ENCODE measurements at regions not wholly inside any gene's neighbourhood (a gene's known extent, or its start where the extent isn't known, plus 50 kb on each side); places are given as distances from the start of the nearest gene placed in this dataset.
"Not testable (repeated sequence)": the region's sequence is repeated elsewhere in the genome, so short reads cannot be mapped to it uniquely, and the experiment has no call there.

- POLR2A ChIA-PET, result no interaction called here
Measured at GRCh38 chrX:120727452-120727851, 97.6 kb upstream of the C1GALT1C1 start.

GRCh38 chrX:120726294-120726693 is 96.4 kb upstream of the C1GALT1C1 start:
- H3K36me3 ChIP-seq (ENCODE audit: control insufficient read depth in 2 of 3, insufficient read depth in 3 of 3, low read length in 3 of 3), result no peaks in the 10 kb centered on the region
- no peaks in the 10 kb centered on the region for H3K36me3 Mint-ChIP-seq
- H3K27ac ChIP-seq (ENCODE audit: low read depth, low read length), result no peak overlapping the region
- peaks cover 0 to 5% (median 0%) of the 10 kb centered on the region in 7 donors for H3K4me1 Mint-ChIP-seq
- no peak overlapping the region for H3K4me3 Mint-ChIP-seq
- H3K9me3 Mint-ChIP-seq, result peaks cover 0 to 8% (median 2%) of the 10 kb centered on the region in 11 donors
- no peaks in the 10 kb centered on the region for H3K9me3 ChIP-seq (ENCODE audit: control insufficient read depth in 2 of 3, low read length in 3 of 3)
- no peak for DNase-seq
- no peaks in the 10 kb centered on the region for H3K4me1 ChIP-seq (ENCODE audit: control insufficient read depth in 2 of 2, insufficient read depth in 2 of 2, low read length in 2 of 2)
- H3K27me3 ChIP-seq (ENCODE audit: control insufficient read depth in 2 of 2, insufficient read depth in 2 of 2, low read length in 2 of 2), result no peaks in the 10 kb centered on the region
- peak; percentile 41 for ATAC-seq
- ChIA-PET CTCF (no interaction called here), POLR2A (no interaction called here)
- H3K27ac Mint-ChIP-seq, result no peak overlapping the region
- no peak overlapping the region for H3K4me3 ChIP-seq (ENCODE audit: low read length)
- H3K27me3 Mint-ChIP-seq, result no peaks in the 10 kb centered on the region
- intact Hi-C loops (cut with micrococcal nuclease), result no loop called here

More at GRCh38 chrX:120727452-120727851, 97.6 kb upstream of the C1GALT1C1 start:
- DNase-seq (no peak), ATAC-seq (no peak)
- intact Hi-C loops (cut with micrococcal nuclease), result no loop called here
- H3K4me3 Mint-ChIP-seq, result no peak overlapping the region
- CTCF ChIA-PET, result no interaction called here
- Histone ChIP-seq H3K4me1 (ENCODE audit: control insufficient read depth in 2 of 2, insufficient read depth in 2 of 2, low read length in 2 of 2) (no peaks in the 10 kb centered on the region), H3K27me3 (ENCODE audit: control insufficient read depth in 2 of 2, insufficient read depth in 2 of 2, low read length in 2 of 2) (no peaks in the 10 kb centered on the region), H3K36me3 (ENCODE audit: control insufficient read depth in 2 of 3, insufficient read depth in 3 of 3, low read length in 3 of 3) (no peaks in the 10 kb centered on the region), H3K4me3 (ENCODE audit: low read length) (no peak overlapping the region), H3K9me3 (ENCODE audit: control insufficient read depth in 2 of 3, low read length in 3 of 3) (no peaks in the 10 kb centered on the region), H3K27ac (ENCODE audit: low read depth, low read length) (no peak overlapping the region)
- H3K4me1 Mint-ChIP-seq, result peaks cover 0 to 5% (median 0%) of the 10 kb centered on the region in 7 donors
- no peaks in the 10 kb centered on the region for H3K36me3 Mint-ChIP-seq
- no peaks in the 10 kb centered on the region for H3K27me3 Mint-ChIP-seq
- H3K27ac Mint-ChIP-seq, result no peak overlapping the region
- peaks cover 0 to 4% (median 0%) of the 10 kb centered on the region in 11 donors for H3K9me3 Mint-ChIP-seq

GRCh38 chrX:120725874-120726273 is 96.0 kb upstream of the C1GALT1C1 start:
- Mint-ChIP-seq H3K27me3 (no peaks in the 10 kb centered on the region), H3K4me1 (peaks cover 0 to 5% (median 0%) of the 10 kb centered on the region in 7 donors), H3K4me3 (no peak overlapping the region), H3K27ac (no peak overlapping the region), H3K9me3 (peaks cover 0 to 10% (median 2%) of the 10 kb centered on the region in 11 donors), H3K36me3 (no peaks in the 10 kb centered on the region)
- Histone ChIP-seq H3K9me3 (ENCODE audit: control insufficient read depth in 2 of 3, low read length in 3 of 3) (no peaks in the 10 kb centered on the region), H3K36me3 (ENCODE audit: control insufficient read depth in 2 of 3, insufficient read depth in 3 of 3, low read length in 3 of 3) (no peaks in the 10 kb centered on the region), H3K27ac (ENCODE audit: low read depth, low read length) (no peak overlapping the region), H3K4me3 (ENCODE audit: low read length) (no peak overlapping the region), H3K27me3 (ENCODE audit: control insufficient read depth in 2 of 2, insufficient read depth in 2 of 2, low read length in 2 of 2) (no peaks in the 10 kb centered on the region), H3K4me1 (ENCODE audit: control insufficient read depth in 2 of 2, insufficient read depth in 2 of 2, low read length in 2 of 2) (no peaks in the 10 kb centered on the region)
- ChIA-PET POLR2A (no interaction called here), CTCF (no interaction called here)
- no peak for ATAC-seq
- no peak for DNase-seq
- intact Hi-C loops (cut with micrococcal nuclease), result no loop called here

GRCh38 chrX:120719622-120720021 is 89.8 kb upstream of the C1GALT1C1 start:
- CTCF ChIA-PET, result no interaction called here
- peaks cover 0 to 2% (median 0%) of the 10 kb centered on the region in 7 donors for H3K4me1 Mint-ChIP-seq

GRCh38 chrX:120718969-120719368 is 89.1 kb upstream of the C1GALT1C1 start:
- Mint-ChIP-seq H3K4me1 (peaks cover 0 to 2% (median 0%) of the 10 kb centered on the region in 7 donors), H3K9me3 (peaks cover 0 to 10% (median 0%) of the 10 kb centered on the region in 11 donors), H3K27me3 (no peaks in the 10 kb centered on the region), H3K27ac (no peak overlapping the region), H3K36me3 (no peaks in the 10 kb centered on the region), H3K4me3 (no peak overlapping the region)
- no peaks in the 10 kb centered on the region for H3K27me3 ChIP-seq (ENCODE audit: control insufficient read depth in 2 of 2, insufficient read depth in 2 of 2, low read length in 2 of 2)
- no peak overlapping the region for H3K4me3 ChIP-seq (ENCODE audit: low read length)
- intact Hi-C loops (cut with micrococcal nuclease), result no loop called here
- DNase-seq (no peak), ATAC-seq (no peak)
- no peaks in the 10 kb centered on the region for H3K36me3 ChIP-seq (ENCODE audit: control insufficient read depth in 2 of 3, insufficient read depth in 3 of 3, low read length in 3 of 3)
- ChIA-PET CTCF (no interaction called here), POLR2A (no interaction called here)
- no peak overlapping the region for H3K27ac ChIP-seq (ENCODE audit: low read depth, low read length)
- no peaks in the 10 kb centered on the region for H3K4me1 ChIP-seq (ENCODE audit: control insufficient read depth in 2 of 2, insufficient read depth in 2 of 2, low read length in 2 of 2)
- H3K9me3 ChIP-seq (ENCODE audit: control insufficient read depth in 2 of 3, low read length in 3 of 3), result no peaks in the 10 kb centered on the region

More at GRCh38 chrX:120719622-120720021, 89.8 kb upstream of the C1GALT1C1 start:
- Mint-ChIP-seq H3K27me3 (no peaks in the 10 kb centered on the region), H3K27ac (no peak overlapping the region), H3K36me3 (no peaks in the 10 kb centered on the region), H3K4me3 (no peak overlapping the region), H3K9me3 (peaks cover 0 to 10% (median 0%) of the 10 kb centered on the region in 11 donors)
- ATAC-seq (no peak), DNase-seq (no peak)
- intact Hi-C loops (cut with micrococcal nuclease), result no loop called here
- no peaks in the 10 kb centered on the region for H3K9me3 ChIP-seq (ENCODE audit: control insufficient read depth in 2 of 3, low read length in 3 of 3)
- no peak overlapping the region for H3K27ac ChIP-seq (ENCODE audit: low read depth, low read length)
- no peaks in the 10 kb centered on the region for H3K27me3 ChIP-seq (ENCODE audit: control insufficient read depth in 2 of 2, insufficient read depth in 2 of 2, low read length in 2 of 2)
- H3K36me3 ChIP-seq (ENCODE audit: control insufficient read depth in 2 of 3, insufficient read depth in 3 of 3, low read length in 3 of 3), result no peaks in the 10 kb centered on the region
- POLR2A ChIA-PET, result no interaction called here
- no peaks in the 10 kb centered on the region for H3K4me1 ChIP-seq (ENCODE audit: control insufficient read depth in 2 of 2, insufficient read depth in 2 of 2, low read length in 2 of 2)
- H3K4me3 ChIP-seq (ENCODE audit: low read length), result no peak overlapping the region

GRCh38 chrX:120702337-120702736 is 72.5 kb upstream of the C1GALT1C1 start:
- H3K4me1 Mint-ChIP-seq, result peaks cover under 1 to 11% (median 7%) of the 10 kb centered on the region in 7 donors
- intact Hi-C loops (cut with micrococcal nuclease), result not testable (repeated sequence)

GRCh38 chrX:120697053-120697452 is 67.2 kb upstream of the C1GALT1C1 start:
- Mint-ChIP-seq H3K9me3 (peaks cover 0 to 20% (median 9%) of the 10 kb centered on the region in 11 donors), H3K27ac (peak overlapping the region; percentile 88 to 99 (median 93)), H3K4me1 (peaks cover 10 to 29% (median 22%) of the 10 kb centered on the region in 7 donors), H3K36me3 (peaks cover 0 to 36% (median 0%) of the 10 kb centered on the region in 5 donors), H3K27me3 (no peaks in the 10 kb centered on the region), H3K4me3 (peak overlapping the region; percentile 41 to 83 (median 62))
- H3K36me3 ChIP-seq (ENCODE audit: control insufficient read depth in 2 of 3, insufficient read depth in 3 of 3, low read length in 3 of 3), result no peaks in the 10 kb centered on the region
- H3K4me3 ChIP-seq (ENCODE audit: low read length), result no peak overlapping the region
- intact Hi-C loops (cut with micrococcal nuclease), result loop anchor here (1.0 to 10.0 kb wide), 11 partner anchors 17 to 199 kb away; partner anchors contain the start of genes C1GALT1C1 (in 2 of the 2), CUL4B (in 1 of the 2) and MCTS1 (in 1 of the 2)
- H3K4me1 ChIP-seq (ENCODE audit: control insufficient read depth in 2 of 2, insufficient read depth in 2 of 2, low read length in 2 of 2), result peaks cover 0 to 20% of the 10 kb centered on the region in 2 donors
- ChIA-PET POLR2A (no interaction called here), CTCF (interaction anchor here (0.6 kb wide), 1 partner anchor 27 kb away, joined by 3 read pairs; no protein-coding TSS in a partner anchor)
- no peaks in the 10 kb centered on the region for H3K27me3 ChIP-seq (ENCODE audit: control insufficient read depth in 2 of 2, insufficient read depth in 2 of 2, low read length in 2 of 2)
- DNase-seq, result peak; percentile 9 to 83 (median 71)
- no peaks in the 10 kb centered on the region for H3K9me3 ChIP-seq (ENCODE audit: control insufficient read depth in 2 of 3, low read length in 3 of 3)
- H3K27ac ChIP-seq (ENCODE audit: low read depth, low read length), result peak overlapping the region; percentile 67
- ATAC-seq, result peak; percentile 97

More at GRCh38 chrX:120702337-120702736, 72.5 kb upstream of the C1GALT1C1 start:
- H3K4me1 ChIP-seq (ENCODE audit: control insufficient read depth in 2 of 2, insufficient read depth in 2 of 2, low read length in 2 of 2); CTCF ChIA-PET; ATAC-seq; H3K36me3 ChIP-seq (ENCODE audit: control insufficient read depth in 2 of 3, insufficient read depth in 3 of 3, low read length in 3 of 3); H3K27me3 ChIP-seq (ENCODE audit: control insufficient read depth in 2 of 2, insufficient read depth in 2 of 2, low read length in 2 of 2); H3K27ac ChIP-seq (ENCODE audit: low read depth, low read length); POLR2A ChIA-PET; H3K27me3 Mint-ChIP-seq; H3K27ac Mint-ChIP-seq; H3K4me3 Mint-ChIP-seq; H3K9me3 ChIP-seq (ENCODE audit: control insufficient read depth in 2 of 3, low read length in 3 of 3); DNase-seq; H3K4me3 ChIP-seq (ENCODE audit: low read length): not testable (repeated sequence)
- Mint-ChIP-seq H3K36me3 (peaks cover 0 to 28% (median 0%) of the 10 kb centered on the region in 5 donors), H3K9me3 (peaks cover 0 to 20% (median 9%) of the 10 kb centered on the region in 11 donors)
